Neural crest cell (in vitro differentiated cells): ENCODE measurements at regions not wholly inside any gene's neighbourhood (a gene's known extent, or its start where the extent isn't known, plus 50 kb on each side); places are given as distances from the start of the nearest gene placed in this dataset.

Experiments
- DNase-seq: peaks from one replicate; pipeline ENCODE4 v3.0.0; 2021; ENCODE audit warnings: low read depth, mixed read lengths, low spot score
- H3K27ac Mint-ChIP-seq: one replicate; pipeline ENCODE4 v1.8.0; 2021; ENCODE audit warnings: mild to moderate bottlenecking, mixed read lengths; ENCODE audit not compliant: unreplicated experiment
- H3K27me3 Mint-ChIP-seq: 2 replicates; pipeline ENCODE4 v1.8.0; 2021; ENCODE audit warnings: low read depth, mild to moderate bottlenecking, mixed read lengths
- H3K36me3 Mint-ChIP-seq: 2 replicates; pipeline ENCODE4 v1.8.0; 2021; ENCODE audit warnings: low read depth, mild to moderate bottlenecking, mixed read lengths
- H3K4me1 Mint-ChIP-seq: 2 replicates; pipeline ENCODE4 v1.8.0; 2021; ENCODE audit warnings: mixed read lengths
- H3K4me3 Mint-ChIP-seq: one replicate; pipeline ENCODE4 v1.8.0; 2021; ENCODE audit warnings: mild to moderate bottlenecking, mixed read lengths
- H3K9me3 Mint-ChIP-seq: 2 replicates; pipeline ENCODE4 v1.8.0; 2021; ENCODE audit warnings: mixed read lengths
- CTCF ChIP-seq: fragments of 200-600 bp; sonication (generic); conservative IDR thresholded peaks from 2 replicates; pipeline ENCODE4 v1.5.0; 2021; ENCODE audit warnings: antibody characterized with exemption, mild to moderate bottlenecking

DNA sequence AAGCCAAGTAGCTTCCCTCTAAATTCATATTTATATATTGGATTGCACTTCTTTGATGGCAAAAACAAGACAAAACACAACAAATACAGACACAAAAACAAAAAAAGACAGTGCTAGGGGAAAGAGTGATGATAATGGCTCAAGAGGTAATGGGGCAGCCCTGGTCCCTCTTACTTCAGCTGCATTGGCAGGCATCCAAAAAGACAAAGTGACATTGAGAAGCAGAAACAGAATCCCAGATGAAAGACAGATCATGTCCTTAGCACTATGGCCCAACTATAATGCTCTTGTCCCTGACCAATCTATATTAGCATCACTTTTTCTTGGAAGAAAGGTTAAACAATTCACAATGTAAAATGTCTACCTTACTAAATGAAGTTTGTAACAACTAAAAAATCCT, 76.2 kb downstream of the GPR85 start:
- no peak overlapping the region for H3K4me3 Mint-ChIP-seq
- no peak overlapping the region for H3K27ac Mint-ChIP-seq
- no peak for TF ChIP-seq CTCF
- DNase-seq: no peak
- H3K4me1 Mint-ChIP-seq: no peaks in the 10 kb centered on the region
- H3K27me3 Mint-ChIP-seq: no peaks in the 10 kb centered on the region
- H3K36me3 Mint-ChIP-seq: peaks cover 2% of the 10 kb centered on the region
- H3K9me3 Mint-ChIP-seq: peaks cover 4% of the 10 kb centered on the region

GRCh38 chr7:113008755-113009154, 77.9 kb downstream of the GPR85 start:
- DNase-seq: no peak
- TF ChIP-seq CTCF: no peak
- Mint-ChIP-seq H3K27me3 (no peaks in the 10 kb centered on the region), H3K4me1 (no peaks in the 10 kb centered on the region), H3K9me3 (peaks cover 4% of the 10 kb centered on the region), H3K4me3 (no peak overlapping the region), H3K27ac (no peak overlapping the region), H3K36me3 (peaks cover 2% of the 10 kb centered on the region)

- H3K27ac Mint-ChIP-seq: no peak overlapping the region
- peaks cover 2% of the 10 kb centered on the region for H3K9me3 Mint-ChIP-seq
- no peak for DNase-seq
- TF ChIP-seq CTCF: no peak
- no peaks in the 10 kb centered on the region for H3K27me3 Mint-ChIP-seq
- H3K4me1 Mint-ChIP-seq: no peaks in the 10 kb centered on the region
- H3K4me3 Mint-ChIP-seq: no peak overlapping the region
- peaks cover 2% of the 10 kb centered on the region for H3K36me3 Mint-ChIP-seq
These were observed 81.7 kb downstream of the GPR85 start for GRCh38 chr7:113004726-113005454.

- DNase-seq: no peak
These were observed 86.2 kb downstream of the GPR85 start for GRCh38 chr7:113000316-113001020.

DNA sequence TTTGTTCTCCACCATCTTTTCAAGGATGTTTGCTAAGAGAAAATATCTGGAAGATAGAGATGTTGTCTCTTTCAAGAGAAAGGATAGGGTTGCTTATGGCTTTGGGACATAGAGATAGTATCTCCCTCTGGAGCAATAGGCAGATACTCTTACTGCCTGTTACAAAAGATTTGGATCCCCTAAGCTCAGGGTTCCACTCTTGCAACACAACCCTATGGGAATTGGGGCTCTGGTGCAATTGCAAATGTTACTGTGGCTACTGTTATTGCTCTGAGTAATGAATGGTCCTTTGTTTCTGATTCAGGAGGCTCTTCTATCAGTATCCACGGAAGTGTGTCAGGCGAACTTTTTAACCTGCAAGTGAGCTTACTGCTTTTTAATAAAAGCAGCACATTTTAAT, 88.8 kb downstream of the GPR85 start:
- peaks cover 5% of the 10 kb centered on the region for H3K9me3 Mint-ChIP-seq
- no peak for DNase-seq

More at GRCh38 chr7:113000316-113001020, 86.2 kb downstream of the GPR85 start:
- Mint-ChIP-seq H3K27me3 (no peaks in the 10 kb centered on the region), H3K9me3 (peaks cover 5% of the 10 kb centered on the region), H3K4me1 (peaks cover 9% of the 10 kb centered on the region), H3K27ac (no peak overlapping the region), H3K36me3 (no peaks in the 10 kb centered on the region), H3K4me3 (no peak overlapping the region)
- no peak for TF ChIP-seq CTCF

More for the DNA sequence above, 88.8 kb downstream of the GPR85 start:
- no peaks in the 10 kb centered on the region for H3K27me3 Mint-ChIP-seq
- no peaks in the 10 kb centered on the region for H3K36me3 Mint-ChIP-seq
- no peak for TF ChIP-seq CTCF
- H3K4me3 Mint-ChIP-seq: no peak overlapping the region
- H3K4me1 Mint-ChIP-seq: peaks cover 9% of the 10 kb centered on the region
- H3K27ac Mint-ChIP-seq: no peak overlapping the region
